ENCODE measurements at regions not wholly inside any gene's neighbourhood (a gene's known extent, or its start where the extent isn't known, plus 50 kb on each side); places are given as distances from the start of the nearest gene placed in this dataset.
"Not testable (repeated sequence)": the region's sequence is repeated elsewhere in the genome, so short reads cannot be mapped to it uniquely, and the experiment has no call there.

DNA sequence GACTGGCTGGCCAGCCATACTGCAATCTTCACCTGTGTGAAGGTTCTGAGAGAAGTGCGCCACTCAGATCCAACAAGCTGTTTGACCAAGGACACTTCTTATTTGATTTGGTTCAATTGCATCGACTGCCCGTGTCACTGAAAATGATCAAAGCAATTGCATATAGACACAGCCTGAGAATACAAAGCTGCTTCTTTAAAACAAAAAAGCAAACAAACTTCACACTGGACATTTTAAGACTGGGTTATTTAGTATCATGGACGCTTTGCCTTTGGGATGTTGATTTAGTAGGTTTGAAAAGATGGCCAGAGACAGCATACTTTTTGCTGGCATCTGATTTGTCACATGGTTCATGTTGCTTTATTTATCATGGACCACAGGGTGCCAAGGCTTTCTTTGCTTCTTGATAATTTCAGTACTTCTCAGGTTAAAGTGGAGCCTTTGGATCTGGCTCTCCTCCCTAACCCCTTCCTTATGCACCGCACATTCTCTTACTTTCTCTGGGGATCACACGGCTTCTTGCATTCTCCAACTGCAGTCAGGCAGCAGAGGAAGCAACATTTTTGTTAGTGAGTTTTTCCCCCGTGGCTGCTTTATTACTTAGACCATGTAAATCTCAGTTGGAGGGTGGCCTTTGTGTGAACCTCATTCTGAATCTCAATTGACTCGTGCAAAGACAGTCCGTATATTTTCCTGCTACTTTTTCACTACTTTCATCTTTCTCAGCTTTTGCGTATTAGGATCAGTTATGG, 151.0 kb downstream of the CD47 start:
- DNase-seq, result no peak

DNA sequence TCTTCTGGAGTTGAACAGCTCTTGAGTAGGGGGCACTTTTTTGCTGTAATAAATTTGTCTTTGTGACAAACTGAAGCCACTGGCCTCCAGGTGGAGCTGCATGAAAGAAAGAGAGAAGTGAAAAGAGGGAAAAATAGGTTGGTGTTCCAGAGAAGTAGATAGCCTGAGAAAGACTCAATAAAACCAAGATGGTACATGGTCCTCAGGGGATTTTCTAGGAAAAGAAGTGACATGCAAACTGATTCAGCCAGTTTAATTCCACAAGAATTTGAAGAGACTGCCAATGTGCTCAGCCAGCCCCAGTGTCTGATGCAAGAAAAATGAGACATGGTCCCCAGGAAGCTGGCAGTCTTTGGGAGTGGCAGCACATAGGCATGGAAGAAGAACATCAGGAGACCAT, 152.7 kb downstream of the CD47 start:
- DNase-seq, result no peak

DNA sequence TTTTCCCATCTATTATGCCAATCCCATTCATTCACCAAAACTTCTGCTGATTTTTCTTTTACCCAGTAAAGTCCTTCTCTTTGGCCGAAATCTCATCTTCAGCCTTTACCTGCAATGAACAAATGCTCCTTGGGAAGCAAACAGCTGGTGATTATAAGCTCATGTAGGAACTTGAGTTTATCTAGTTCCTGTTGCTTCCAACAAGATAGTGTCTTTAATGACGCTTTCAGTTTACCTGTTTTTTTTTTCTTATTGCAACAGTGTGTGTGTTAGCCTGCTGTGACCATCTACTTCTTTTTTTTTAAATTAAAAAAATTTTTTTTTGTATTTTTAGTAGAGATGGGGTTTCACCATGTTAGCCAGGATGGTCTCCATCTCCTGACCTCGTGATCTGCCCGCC, 156.0 kb downstream of the CD47 start:
- no peak for DNase-seq

- no peak for DNase-seq
These were observed 157.4 kb downstream of the CD47 start for GRCh38 chr3:107933450-107933849.

GRCh38 chr3:107931326-107931725, 159.5 kb downstream of the CD47 start:
- no peak for DNase-seq

- DNase-seq, result no peak
These were observed 161.7 kb downstream of the CD47 start for GRCh38 chr3:107929088-107929487.

DNA sequence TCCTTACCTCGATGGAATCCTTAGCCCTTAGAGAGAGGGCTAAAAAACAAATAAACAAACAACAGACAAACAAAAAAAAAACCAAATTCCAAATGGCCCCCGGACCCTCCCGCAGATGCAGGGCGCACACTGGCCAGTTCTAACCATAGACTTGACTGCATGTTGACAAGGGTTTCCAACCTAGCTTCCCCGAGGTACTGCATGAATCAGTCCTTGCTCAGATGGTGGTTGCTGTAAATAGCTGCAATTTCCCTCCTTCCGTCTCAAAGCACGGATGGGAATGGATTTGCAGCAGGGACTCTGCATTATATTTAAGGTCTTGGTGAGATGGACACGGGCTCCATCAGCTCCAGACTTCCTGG, 162.8 kb downstream of the CD47 start:
- peak in 1 of 2 donors; percentile 49 for DNase-seq

DNA sequence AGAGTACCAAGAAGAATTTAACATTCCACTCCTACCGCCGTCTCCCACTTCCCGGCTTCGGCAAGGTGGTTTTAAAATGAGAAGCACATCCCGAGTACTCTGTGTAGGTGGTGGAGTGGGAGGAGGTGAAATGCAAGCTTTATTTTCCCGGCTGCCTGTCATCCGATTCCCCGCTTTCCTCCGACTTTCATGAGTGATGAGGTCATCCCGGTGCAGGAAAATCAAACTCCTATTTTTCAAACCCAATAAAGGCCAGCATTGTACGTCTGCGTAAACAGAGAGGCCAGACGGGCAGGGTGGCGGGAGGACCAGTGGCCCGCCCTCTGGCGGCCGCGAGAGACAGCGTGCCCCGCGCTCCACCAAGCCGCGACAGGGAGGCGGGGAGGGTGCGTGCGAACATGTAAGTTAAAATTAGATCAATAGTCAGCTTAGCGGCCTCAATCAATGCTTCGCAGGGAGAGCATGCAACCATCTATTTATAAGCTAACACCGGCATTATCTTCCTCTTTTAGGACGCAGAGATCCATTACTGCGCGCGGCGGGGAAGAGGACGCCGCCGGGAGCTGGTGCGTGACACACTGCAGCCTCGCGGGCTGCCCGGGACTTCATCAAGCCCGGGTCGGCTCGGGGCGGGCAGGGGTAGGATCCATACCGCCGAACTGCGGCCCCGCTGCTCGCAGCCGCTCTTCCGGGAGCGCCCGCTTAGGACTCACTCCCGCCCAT, 163.3 kb downstream of the CD47 start:
- DNase-seq, result peak; percentile 82 to 87

DNA sequence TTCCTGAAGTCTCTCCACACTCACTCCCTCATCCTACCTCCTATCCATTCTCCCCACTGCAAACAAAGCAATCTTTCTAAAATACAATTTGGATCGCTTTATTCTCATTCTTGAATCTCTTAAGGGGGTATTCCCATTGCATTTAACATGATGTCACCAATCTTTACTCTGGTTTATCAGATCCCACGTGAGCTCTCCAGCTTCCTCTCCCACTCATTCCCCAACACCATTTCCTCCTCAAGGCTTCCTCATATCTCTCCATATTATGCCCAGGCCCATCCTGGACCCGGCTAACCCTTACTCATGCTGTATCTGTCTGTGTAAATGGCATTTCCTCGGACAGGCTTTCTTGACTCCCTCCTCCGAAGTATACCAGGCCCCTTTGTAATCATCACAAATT, 165.0 kb downstream of the CD47 start:
- DNase-seq, result no peak

DNA sequence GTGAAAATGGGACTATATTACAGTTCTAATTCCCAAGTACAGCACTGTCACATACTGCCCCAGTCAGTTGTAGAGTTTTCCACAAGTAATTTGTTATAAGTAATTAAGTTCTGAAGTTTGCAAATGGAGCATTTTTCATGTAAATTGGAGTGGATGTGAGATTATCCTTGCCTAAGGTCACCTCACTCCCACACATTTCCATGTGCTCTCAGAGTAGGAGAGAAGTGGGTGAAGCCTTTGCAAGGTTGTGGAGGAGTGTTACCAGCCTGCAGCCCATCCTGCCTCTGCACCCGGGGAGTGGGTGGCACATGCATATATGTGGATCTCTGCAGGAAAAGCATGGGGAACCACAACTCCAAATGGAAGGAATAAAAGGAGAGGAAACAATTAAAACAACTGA, 169.8 kb downstream of the CD47 start:
- no peak for DNase-seq

DNA sequence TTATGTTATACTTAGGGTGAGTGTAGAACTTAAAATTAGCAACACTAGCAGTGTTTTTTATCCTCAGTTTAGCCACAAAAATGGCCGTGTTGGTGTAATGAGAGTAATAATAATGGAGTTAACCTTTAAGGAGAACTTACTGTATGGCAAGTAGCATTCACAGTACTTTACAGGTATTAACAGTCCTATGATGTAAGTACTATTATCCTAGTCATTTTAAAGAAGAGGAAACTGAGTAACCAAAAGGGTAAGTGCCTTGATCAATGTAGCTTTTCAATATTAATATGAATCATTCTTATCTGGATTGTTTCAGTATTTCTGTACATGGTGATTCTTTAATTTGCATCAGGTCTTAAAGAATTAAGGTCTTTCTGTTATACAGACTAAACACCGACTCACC, 170.3 kb downstream of the CD47 start:
- DNase-seq, result no peak

GRCh38 chr3:107919239-107919638, 171.6 kb downstream of the CD47 start:
- no peak for DNase-seq

- no peak for DNase-seq
These were observed 174.7 kb downstream of the CD47 start for GRCh38 chr3:107916171-107916570.

DNA sequence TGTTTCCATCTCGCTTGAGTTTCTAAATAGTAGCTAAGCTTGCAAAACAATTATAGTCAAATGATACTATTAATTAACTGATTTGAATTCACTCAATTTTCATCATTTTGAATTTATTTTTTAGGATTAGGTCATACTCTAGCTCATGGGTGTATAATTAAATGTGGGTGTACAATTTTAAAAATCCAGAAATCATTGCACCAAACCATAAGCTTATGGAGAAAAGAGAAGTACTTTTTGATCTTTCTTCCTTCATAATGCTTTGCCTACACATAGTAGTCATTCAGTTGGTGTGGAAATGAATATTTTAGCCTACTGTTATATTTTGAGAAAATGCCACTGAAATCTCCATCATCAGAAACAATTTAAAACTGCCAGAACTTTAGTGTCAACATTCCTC, 175.1 kb downstream of the CD47 start:
- no peak for DNase-seq

DNA sequence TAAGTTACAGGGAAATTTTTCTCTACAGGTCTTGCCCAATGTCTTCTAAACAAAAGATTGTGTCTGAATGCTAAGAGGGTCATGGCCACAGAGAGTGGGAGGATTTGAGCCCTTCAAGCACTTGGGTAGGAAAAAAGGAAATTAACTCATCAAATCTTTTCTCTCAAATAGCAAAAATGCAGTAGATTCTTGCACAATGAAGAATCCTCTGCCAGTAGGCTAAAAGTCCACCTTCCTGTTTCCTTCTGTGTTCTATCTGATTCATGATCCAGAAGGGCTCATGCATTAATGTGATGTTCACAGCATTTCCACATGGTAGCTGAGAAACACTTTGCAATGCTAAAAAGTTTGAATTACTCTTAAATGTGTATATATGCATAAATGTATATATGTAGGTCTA, 177.1 kb downstream of the CD47 start:
- DNase-seq, result no peak

GRCh38 chr3:107911337-107912000, 179.4 kb downstream of the CD47 start:
- DNase-seq, result no peak

DNA sequence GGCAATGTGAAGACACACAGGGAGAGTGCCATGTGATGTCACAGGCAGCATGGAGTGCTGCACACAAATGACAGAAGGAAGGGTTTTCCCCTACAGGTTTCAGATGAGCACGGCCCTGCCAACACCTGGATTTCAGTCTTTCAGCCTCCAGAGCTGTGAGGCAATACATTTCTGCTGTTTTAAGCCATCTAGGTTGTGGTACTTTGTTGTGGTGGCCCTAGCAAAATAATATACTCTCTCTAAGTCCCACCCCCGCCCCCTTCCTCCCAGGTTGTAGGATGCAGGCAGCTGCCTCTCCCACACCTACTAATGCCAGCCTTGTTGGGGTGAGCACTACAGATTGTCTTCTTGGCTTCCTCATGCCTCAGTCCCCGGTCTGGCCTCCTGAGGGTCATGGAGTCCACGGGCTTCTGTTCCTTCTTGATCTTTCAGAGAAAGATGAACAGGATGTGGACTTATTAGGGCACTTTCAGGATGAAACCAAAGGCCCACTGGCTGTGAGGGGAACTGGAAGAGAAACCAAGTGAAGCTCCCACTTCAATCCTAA, 180.0 kb downstream of the CD47 start:
- DNase-seq, result no peak

GRCh38 chr3:107909583-107909982, 181.2 kb downstream of the CD47 start:
- DNase-seq, result not testable (repeated sequence)

DNA sequence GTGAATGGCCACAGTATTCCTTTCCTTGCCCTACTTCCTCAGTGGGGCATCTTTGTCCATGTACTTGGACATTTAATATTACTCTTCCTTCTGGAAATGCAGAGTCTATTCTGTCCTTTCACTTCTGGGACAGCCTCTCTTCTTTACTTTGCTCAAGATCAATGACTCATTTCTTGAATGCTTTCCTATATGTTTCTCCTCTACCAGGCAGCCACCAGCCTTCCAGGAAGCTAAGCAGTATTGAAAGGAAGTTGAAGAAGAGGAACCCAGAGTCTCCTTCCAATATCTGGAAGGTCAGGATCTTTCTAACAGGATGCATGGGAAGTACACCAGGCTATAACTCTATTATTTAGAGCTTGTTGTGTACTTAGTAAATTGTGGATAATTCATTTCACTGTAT, 182.8 kb downstream of the CD47 start:
- no peak for DNase-seq

DNA sequence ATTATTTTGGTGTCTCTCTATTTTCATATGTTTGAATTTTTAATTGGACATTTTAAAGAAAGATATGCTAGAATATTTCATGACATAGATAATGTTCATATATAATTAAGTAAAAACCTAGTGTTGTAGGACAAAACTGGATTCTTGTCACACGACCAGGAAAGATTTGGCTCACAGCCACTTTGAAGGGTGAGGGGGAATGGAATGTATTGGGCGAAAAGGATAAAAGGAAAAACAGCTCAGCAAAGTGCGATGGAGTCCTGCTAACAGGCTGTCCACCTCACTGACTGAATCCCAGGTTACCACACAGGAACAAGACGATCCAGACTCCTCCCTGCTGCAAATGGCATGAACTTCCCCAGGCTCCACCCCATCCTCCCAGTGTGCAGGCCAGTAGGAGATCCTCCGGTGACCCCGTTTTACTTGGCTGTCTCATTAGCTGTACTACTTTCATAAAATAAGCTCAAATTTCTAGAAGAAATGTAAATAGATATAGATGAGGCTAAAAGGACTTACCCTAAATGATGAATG, 186.2 kb downstream of the CD47 start:
- no peak for DNase-seq

DNA sequence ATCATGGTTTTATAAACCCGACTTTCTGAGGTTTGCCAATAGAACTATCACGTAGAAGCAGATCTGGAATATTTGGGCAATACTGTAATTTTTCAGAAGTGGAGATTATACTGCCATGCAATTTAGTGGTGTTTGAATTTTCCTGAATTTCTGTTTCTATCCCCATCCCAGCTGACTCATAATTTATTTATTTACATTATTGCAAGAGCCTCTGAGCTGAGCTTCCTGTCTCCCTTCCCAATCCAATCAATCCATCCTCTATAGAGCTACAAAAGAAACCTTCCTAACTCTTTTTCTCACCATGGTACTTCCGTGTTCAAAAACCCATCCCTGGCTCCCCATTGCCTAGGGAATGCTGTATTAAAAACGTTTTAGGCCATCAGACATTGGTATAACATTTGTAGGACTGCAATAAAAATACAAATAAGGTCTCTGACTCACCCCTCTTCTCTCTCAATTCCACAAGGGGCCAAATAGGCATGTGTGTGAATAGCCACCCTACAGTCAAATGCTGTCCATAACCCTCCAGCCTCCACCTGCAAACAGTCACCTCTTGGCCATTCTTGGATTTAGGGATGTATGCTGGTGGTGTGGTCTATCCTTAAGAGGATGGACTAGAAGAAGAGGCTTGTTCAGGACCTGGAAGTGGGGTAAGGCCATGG, 190.7 kb downstream of the CD47 start:
- no peak for DNase-seq

GRCh38 chr3:107897471-107898061, 193.3 kb downstream of the CD47 start:
- no peak for DNase-seq

DNA sequence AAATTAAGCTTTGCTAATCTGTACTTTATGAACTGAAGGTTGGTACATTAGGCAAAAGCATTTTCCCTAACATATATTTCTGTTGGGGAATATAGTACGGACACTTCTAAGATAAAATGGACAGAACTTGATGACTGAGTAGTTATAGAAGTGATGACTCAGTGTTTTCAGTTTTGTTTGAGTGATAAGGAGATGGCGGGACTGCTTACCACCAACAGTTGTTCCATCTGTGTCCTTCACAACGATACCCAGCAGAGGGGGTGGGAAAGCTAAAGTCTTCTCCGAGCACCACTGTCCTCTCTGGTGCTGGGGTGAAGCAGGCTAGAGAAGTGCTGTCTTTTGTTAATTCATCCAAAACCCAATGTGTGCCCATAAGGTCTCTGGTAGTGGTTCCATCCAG, 195.8 kb downstream of the CD47 start:
- no peak for DNase-seq

All from hippocampal formation (tissue), 2 donors.